ENCODE measurements at regions not wholly inside any gene's neighbourhood (a gene's known extent, or its start where the extent isn't known, plus 50 kb on each side); places are given as distances from the start of the nearest gene placed in this dataset.

GRCh38 chr6:23559587-23560343, 566.2 kb upstream of the NRSN1 start:
- WGBS, 2 donors: 59 to 69% methylated on average over 9 of the region's 9 CpGs
- Histone ChIP-seq H3K27me3 (no peaks in the 10 kb centered on the region), H3K4me1 (no peaks in the 10 kb centered on the region), H3K4me3 (no peak overlapping the region), H3K36me3 (no peaks in the 10 kb centered on the region), H3K9me3 (peaks cover 0 to 22% (median 13%) of the 10 kb centered on the region in 11 donors), H3K27ac (no peak overlapping the region)
- TF ChIP-seq CTCF (IDR thresholded peaks at IDR 0.05): no peak
- ATAC-seq (no peak), DNase-seq (peak in 1 of 2 donors; percentile 9)
- intact Hi-C loops (cut with DNase I): no loop called here

- no peak overlapping the region for H3K4me3 ChIP-seq
- TF ChIP-seq CTCF (IDR thresholded peaks at IDR 0.05): no peak
- H3K36me3 ChIP-seq: no peaks in the 10 kb centered on the region
- no peak overlapping the region for H3K27ac ChIP-seq
- no peaks in the 10 kb centered on the region for H3K4me1 ChIP-seq
- intact Hi-C loops (cut with DNase I): no loop called here
- ATAC-seq (no peak), DNase-seq (no peak)
- no peaks in the 10 kb centered on the region for H3K27me3 ChIP-seq
- peaks cover 0 to 22% (median 13%) of the 10 kb centered on the region in 11 donors for H3K9me3 ChIP-seq
- 94 to 96% methylated on average over 1 of the region's 1 CpG for WGBS, 2 donors
Measured at GRCh38 chr6:23561732-23562131, 564.3 kb upstream of the NRSN1 start.

DNA sequence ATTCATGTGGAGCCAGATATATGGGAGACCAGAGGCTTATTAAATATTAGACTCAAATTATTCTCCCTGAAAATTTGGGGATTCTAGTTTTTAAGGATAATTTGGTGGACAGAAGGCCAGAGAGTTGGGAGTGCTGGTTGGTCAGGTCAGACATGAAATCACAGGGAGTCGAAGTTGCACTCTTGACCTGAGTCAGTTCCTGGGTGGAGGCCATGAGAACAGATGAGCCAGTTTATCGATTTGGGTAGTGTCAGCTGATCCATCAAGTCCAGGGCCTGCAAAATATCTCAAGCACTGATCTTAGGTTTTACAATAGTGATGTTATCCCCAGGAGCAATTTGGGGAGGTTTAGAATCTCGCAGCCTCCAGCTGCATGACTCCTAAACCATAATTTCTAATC, 563.5 kb upstream of the NRSN1 start:
- H3K4me1 ChIP-seq: no peaks in the 10 kb centered on the region
- no peak for DNase-seq
- no peak overlapping the region for H3K27ac ChIP-seq
- ATAC-seq: no peak
- H3K4me3 ChIP-seq: no peak overlapping the region
- H3K9me3 ChIP-seq: peaks cover 0 to 22% (median 13%) of the 10 kb centered on the region in 11 donors
- no peak for TF ChIP-seq CTCF (IDR thresholded peaks at IDR 0.05)
- intact Hi-C loops (cut with DNase I): no loop called here
- WGBS, 2 donors: 57 to 96% methylated on average over 3 of the region's 3 CpGs
- no peaks in the 10 kb centered on the region for H3K27me3 ChIP-seq
- no peaks in the 10 kb centered on the region for H3K36me3 ChIP-seq

DNA sequence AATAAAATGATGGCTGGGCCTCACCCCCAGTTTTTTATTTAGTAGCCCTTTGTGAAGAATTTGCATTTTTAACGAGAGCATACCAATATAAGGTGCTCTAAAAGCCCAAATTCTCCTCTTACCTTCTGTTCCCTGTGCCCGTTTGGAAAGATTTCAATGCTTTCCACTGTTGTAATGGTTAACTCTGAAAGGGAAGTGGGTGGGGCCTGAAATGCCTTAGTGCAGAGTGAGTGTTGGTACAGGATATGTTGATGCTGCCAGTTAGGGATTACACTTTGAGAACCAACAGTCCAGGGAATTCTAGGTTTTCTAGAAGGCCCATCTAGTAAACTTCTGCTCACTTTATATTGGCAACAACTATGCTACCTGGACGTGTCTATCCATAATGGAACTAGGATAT, 562.7 kb upstream of the NRSN1 start:
- no peak for DNase-seq
- Histone ChIP-seq H3K4me3 (no peak overlapping the region), H3K27me3 (no peaks in the 10 kb centered on the region), H3K4me1 (no peaks in the 10 kb centered on the region), H3K9me3 (peaks cover 0 to 22% (median 13%) of the 10 kb centered on the region in 11 donors), H3K27ac (no peak overlapping the region), H3K36me3 (no peaks in the 10 kb centered on the region)
- no peak for ATAC-seq
- TF ChIP-seq CTCF (IDR thresholded peaks at IDR 0.05): no peak
- WGBS, 2 donors: 67 to 79% methylated on average over 3 of the region's 3 CpGs
- intact Hi-C loops (cut with DNase I): no loop called here
